ENCODE measurements at regions not wholly inside any gene's neighbourhood (a gene's known extent, or its start where the extent isn't known, plus 50 kb on each side); places are given as distances from the start of the nearest gene placed in this dataset.

- H3K4me3 ChIP-seq (ENCODE audit: control insufficient read depth, low read depth, low read length), result no peak overlapping the region
- TF ChIP-seq, protein P1, sequence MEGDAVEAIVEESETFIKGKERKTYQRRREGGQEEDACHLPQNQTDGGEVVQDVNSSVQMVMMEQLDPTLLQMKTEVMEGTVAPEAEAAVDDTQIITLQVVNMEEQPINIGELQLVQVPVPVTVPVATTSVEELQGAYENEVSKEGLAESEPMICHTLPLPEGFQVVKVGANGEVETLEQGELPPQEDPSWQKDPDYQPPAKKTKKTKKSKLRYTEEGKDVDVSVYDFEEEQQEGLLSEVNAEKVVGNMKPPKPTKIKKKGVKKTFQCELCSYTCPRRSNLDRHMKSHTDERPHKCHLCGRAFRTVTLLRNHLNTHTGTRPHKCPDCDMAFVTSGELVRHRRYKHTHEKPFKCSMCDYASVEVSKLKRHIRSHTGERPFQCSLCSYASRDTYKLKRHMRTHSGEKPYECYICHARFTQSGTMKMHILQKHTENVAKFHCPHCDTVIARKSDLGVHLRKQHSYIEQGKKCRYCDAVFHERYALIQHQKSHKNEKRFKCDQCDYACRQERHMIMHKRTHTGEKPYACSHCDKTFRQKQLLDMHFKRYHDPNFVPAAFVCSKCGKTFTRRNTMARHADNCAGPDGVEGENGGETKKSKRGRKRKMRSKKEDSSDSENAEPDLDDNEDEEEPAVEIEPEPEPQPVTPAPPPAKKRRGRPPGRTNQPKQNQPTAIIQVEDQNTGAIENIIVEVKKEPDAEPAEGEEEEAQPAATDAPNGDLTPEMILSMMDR (IDR thresholded peaks at IDR 0.05; ENCODE audit: control insufficient read depth, insufficient read depth, low read depth, low read length, missing control alignments), result no peak
- DNase-seq (ENCODE audit: low read depth), result no peak
Observed at GRCh38 chr1:172930142-172930541, 120.6 kb downstream of the TNFSF18 start.

DNA sequence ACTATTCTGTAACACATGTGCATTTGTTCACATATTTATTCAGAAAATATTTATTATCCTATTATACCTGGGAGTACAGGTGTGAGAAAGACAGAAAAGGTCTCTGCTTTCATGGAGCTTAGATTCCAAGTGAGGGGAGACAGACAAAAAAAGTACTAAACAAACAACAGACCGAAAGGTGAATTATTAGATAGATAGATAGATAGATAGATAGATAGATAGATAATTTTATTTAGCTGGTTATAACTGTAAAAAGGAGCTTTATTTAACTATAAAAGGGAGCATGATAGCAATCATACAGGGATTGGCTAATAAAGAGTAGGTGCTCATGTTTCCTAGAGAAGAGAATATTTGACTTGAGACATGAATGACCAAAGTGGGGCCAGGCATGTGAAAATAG is 119.4 kb downstream of the TNFSF18 start:
- DNase-seq (ENCODE audit: low read depth), result no peak
- TF ChIP-seq, protein P1 (IDR thresholded peaks at IDR 0.05; ENCODE audit: control insufficient read depth, insufficient read depth, low read depth, low read length, missing control alignments), result no peak

DNA sequence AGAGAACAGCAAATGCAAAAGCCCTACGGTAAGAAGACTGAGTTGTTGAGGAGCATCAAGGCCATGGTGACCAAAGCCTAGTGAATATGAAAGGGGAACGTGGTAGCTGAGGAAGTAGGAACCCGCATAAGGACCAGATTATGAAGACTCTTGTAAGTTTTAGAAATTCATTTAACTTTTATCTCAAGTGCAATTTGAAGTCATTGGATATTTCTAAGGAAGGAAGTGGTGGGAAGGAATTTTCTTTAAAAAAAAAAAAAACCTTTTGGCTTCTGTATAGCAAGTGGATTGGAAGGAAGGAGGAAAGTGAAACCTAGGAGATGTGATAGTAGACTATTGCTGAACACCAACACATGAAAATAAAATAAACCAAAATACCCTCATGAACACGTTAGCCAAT is 119.0 kb downstream of the TNFSF18 start:
- TF ChIP-seq, protein P1 (IDR thresholded peaks at IDR 0.05; ENCODE audit: control insufficient read depth, insufficient read depth, low read depth, low read length, missing control alignments), result no peak
- no peak overlapping the region for H3K4me3 ChIP-seq (ENCODE audit: control insufficient read depth, low read depth, low read length)
- no peak for DNase-seq (ENCODE audit: low read depth)

More for the DNA sequence above, 119.4 kb downstream of the TNFSF18 start:
- no peak overlapping the region for H3K4me3 ChIP-seq (ENCODE audit: control insufficient read depth, low read depth, low read length)

DNA sequence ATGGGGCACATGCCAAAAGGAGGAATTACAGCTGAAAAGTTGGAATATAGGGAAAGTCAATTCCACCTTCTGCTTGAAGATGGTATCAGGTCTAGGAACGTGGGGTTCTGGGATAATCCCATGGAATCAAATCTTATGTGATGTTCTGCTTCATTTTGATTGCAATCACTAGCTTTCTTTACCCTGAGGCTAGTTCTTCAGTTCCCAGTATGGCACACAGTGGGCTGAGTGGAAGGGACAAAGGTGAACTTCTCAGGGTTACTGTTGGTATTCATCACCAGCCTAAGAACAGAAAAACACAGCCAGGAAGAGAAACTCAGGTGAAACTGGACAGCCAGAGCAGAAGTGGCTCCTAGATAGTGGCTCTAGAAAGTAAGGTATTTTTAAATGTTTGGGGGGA is 117.8 kb downstream of the TNFSF18 start:
- no peak for DNase-seq (ENCODE audit: low read depth)
- TF ChIP-seq, protein P1 (IDR thresholded peaks at IDR 0.05; ENCODE audit: control insufficient read depth, insufficient read depth, low read depth, low read length, missing control alignments), result no peak
- H3K4me3 ChIP-seq (ENCODE audit: control insufficient read depth, low read depth, low read length), result no peak overlapping the region

DNA sequence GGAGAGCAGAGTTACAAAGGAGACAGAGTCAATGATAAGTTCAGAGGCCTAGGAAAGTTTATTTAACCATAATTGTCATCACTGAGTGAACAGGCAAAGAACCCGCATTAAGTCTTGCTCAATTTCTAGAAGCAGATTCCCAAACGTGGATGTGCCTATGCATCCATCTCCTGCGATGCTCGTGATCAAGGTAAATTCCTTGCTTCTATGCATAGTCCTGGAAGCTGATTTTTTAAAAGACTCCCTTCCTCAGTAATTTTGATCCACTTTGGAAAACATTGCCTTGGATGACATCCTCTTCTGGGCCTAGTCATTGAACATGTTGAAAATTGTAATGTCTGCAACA is 116.4 kb downstream of the TNFSF18 start:
- TF ChIP-seq, protein P1 (IDR thresholded peaks at IDR 0.05; ENCODE audit: control insufficient read depth, insufficient read depth, low read depth, low read length, missing control alignments), result no peak
- no peak overlapping the region for H3K4me3 ChIP-seq (ENCODE audit: control insufficient read depth, low read depth, low read length)
- no peak for DNase-seq (ENCODE audit: low read depth)

DNA sequence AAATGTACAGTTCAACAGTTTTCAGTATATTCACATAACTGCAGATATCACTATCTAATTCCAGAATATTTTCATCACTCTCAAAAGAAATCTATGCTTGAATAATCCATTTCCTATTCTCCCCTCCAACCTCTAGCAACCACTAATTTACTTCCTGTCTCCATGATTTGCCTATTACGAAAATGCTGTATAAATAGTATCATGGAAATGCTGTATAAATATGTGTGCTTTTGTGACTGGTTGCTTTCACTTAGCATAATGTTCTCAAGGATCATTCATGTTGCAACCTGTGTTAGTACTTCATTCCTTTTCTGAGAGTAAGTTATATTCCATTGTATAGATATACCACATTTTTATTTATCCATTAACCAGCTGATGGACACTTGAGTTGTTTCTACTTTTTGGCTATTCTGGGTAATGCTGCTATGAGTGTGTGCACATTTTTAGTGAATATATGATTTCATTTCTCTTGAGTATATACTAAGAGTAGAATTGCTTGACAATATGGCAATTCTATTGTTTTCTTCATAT is 115.6 kb downstream of the TNFSF18 start:
- no peak overlapping the region for H3K4me3 ChIP-seq (ENCODE audit: control insufficient read depth, low read depth, low read length)
- TF ChIP-seq, protein P1 (IDR thresholded peaks at IDR 0.05; ENCODE audit: control insufficient read depth, insufficient read depth, low read depth, low read length, missing control alignments), result no peak

More for the DNA sequence above, 115.6 kb downstream of the TNFSF18 start:
- no peak for DNase-seq (ENCODE audit: low read depth)
